K562 (cell line): ENCODE measurements at regions not wholly inside any gene's neighbourhood (a gene's known extent, or its start where the extent isn't known, plus 50 kb on each side); places are given as distances from the start of the nearest gene placed in this dataset.

ENCODE experiments used
- ATAC-seq: fragments of 200-7000 bp; cut with Tn5 transposase; 3 replicates; pipeline ENCODE4 v1.9.1; 2020; ENCODE audit warnings: moderate library complexity
- BruUV-seq: library from RNA; stranded (reverse); fragments of 400-500 nt; replicated peaks from 2 replicates; lab custom pipeline; 2021; lab: Mats Ljungman, UMichigan
- CTCF ChIA-PET: fragments of 300-600 bp; formaldehyde crosslinking; extraction: SDS; loops from one replicate; lab custom pipeline; 2021; ENCODE audit warnings: low intra/inter-chr PET ratio; lab: Yijun Ruan, JAX
- POLR2A ChIA-PET: fragments of 300-600, 350-650 bp; sonication (Branson Sonifier 250); formaldehyde crosslinking; extraction: SDS; loops from one replicate; lab custom pipeline; 2021; ENCODE audit warnings: antibody characterized with exemption, inconsistent platforms; lab: Yijun Ruan, JAX
- DNase-seq, 4 experiments: peaks; one replicate each; pipeline versions ENCODE4 v3.0.0 to v3.0.0-alpha.2; 2011 to 2018; ENCODE audit warnings: low spot score in 3 of 4, mixed read lengths in 3 of 4; ENCODE audit errors: extremely low read depth in 1 of 4
- FAIRE-seq: peaks from 2 replicates; lab custom pipeline; 2011; peaks lifted over from hg19 to GRCh38; lab: Jason Lieb, UNC
- H2AFZ ChIP-seq: 2 replicates; pipeline ENCODE4 v1.6.0; 2011; ENCODE audit warnings: low read depth, low read length, control low read depth, inconsistent platforms
- H3K27ac ChIP-seq: fragments of 200-600 bp; 3 replicates; pipeline ENCODE4 v1.8.0; 2011; ENCODE audit warnings: low read depth, mild to moderate bottlenecking, control low read depth, inconsistent platforms, low read length, moderate library complexity, mixed read lengths; ENCODE audit errors: extremely low read depth
- H3K27me3 ChIP-seq, 2 experiments: fragments of 300-600 bp in 1 of 2; 2 replicates in 1 of 2; 3 replicates in 1 of 2; pipeline versions ENCODE4 v1.6.0 to v1.8.0; 2011; ENCODE audit warnings: inconsistent platforms in 2 of 2, low read length in 2 of 2, mild to moderate bottlenecking in 1 of 2, mixed read lengths in 1 of 2, moderate library complexity in 1 of 2; ENCODE audit not compliant: control insufficient read depth in 2 of 2, insufficient read depth in 2 of 2
- H3K36me3 ChIP-seq: fragments of 300-600 bp; 3 replicates; pipeline ENCODE4 v1.8.0; 2011; ENCODE audit warnings: mild to moderate bottlenecking, low read length, inconsistent platforms; ENCODE audit not compliant: control insufficient read depth, insufficient read depth
- H3K4me1 ChIP-seq, 2 experiments: fragments of 200-600 bp in 1 of 2; replicated peaks in 1 of 2; 2 replicates in 1 of 2; 3 replicates in 1 of 2; pipeline versions ENCODE4 v1.5.1 to v1.8.0; 2011; ENCODE audit warnings: inconsistent platforms in 2 of 2, low read length in 2 of 2, mild to moderate bottlenecking in 1 of 2, mixed read lengths in 1 of 2, moderate library complexity in 1 of 2; ENCODE audit not compliant: control insufficient read depth in 2 of 2, insufficient read depth in 2 of 2
- H3K4me2 ChIP-seq: 2 replicates; pipeline ENCODE4 v1.6.1; 2011; ENCODE audit warnings: low read length, control low read depth, inconsistent platforms, mixed read lengths; ENCODE audit not compliant: insufficient read depth
- H3K4me3 ChIP-seq: fragments of 200-600 bp; sonication (generic), shearing (Covaris generic); 2 replicates; pipeline ENCODE4 v1.5.1; 2016; ENCODE audit warnings: control low read depth, inconsistent platforms
- H3K79me2 ChIP-seq: fragments of 200-600 bp; 3 replicates; pipeline ENCODE4 v1.8.0; 2011; ENCODE audit warnings: low read length, inconsistent platforms; ENCODE audit not compliant: control insufficient read depth, insufficient read depth
- H3K9ac ChIP-seq, 2 experiments: 2 replicates each; pipeline versions ENCODE4 v1.6.0 to v1.6.1; 2011; ENCODE audit warnings: low read depth in 2 of 2, low read length in 2 of 2, control low read depth in 1 of 2, inconsistent platforms in 1 of 2, mild to moderate bottlenecking in 1 of 2, mixed read lengths in 1 of 2; ENCODE audit not compliant: insufficient read depth in 1 of 2
- H3K9me1 ChIP-seq: one replicate; pipeline ENCODE4 v1.6.0; 2011; ENCODE audit warnings: inconsistent platforms, mild to moderate bottlenecking, low read length, moderate library complexity; ENCODE audit not compliant: control insufficient read depth, insufficient read depth
- H3K9me3 ChIP-seq: replicated peaks from 2 replicates; pipeline ENCODE4 v1.5.1; 2011; ENCODE audit warnings: low read depth, low read length, inconsistent platforms; ENCODE audit not compliant: control insufficient read depth, insufficient read depth
- H4K20me1 ChIP-seq: replicated peaks from 2 replicates; pipeline ENCODE4 v1.6.1; 2011; ENCODE audit warnings: low read length, inconsistent platforms, mixed read lengths; ENCODE audit not compliant: control insufficient read depth, insufficient read depth
- FOXO4 ChIP-seq: fragments of 450-650 bp; formaldehyde crosslinking; IDR thresholded peaks from 2 replicates; pipeline ENCODE4 v1.4.0; 2020; ENCODE audit warnings: mild to moderate bottlenecking, moderate library complexity
- ZNF175 ChIP-seq: fragments of 200-800 bp; sonication (Bioruptor generic); IDR thresholded peaks from 2 replicates; pipeline ENCODE4 v1.6.1; 2016; ENCODE audit warnings: low read depth, mild to moderate bottlenecking, missing genetic modification characterization, missing compliant biosample characterization
- WGBS: fragments of 100-300 bp; shearing (Covaris generic); methylation state at CpG from one replicate; pipeline ENCODE4 v1.1.6; 2016; ENCODE audit warnings: low coverage, mixed read lengths; ENCODE audit not compliant: insufficient coverage; ENCODE audit errors: missing lambda C conversion rate; 5-methylcytosine and 5-hydroxymethylcytosine counted together
- in situ Hi-C: fragments of 300-500 bp; cut with MboI; formaldehyde crosslinking; loops from 4 replicates; pipeline ENCODE4 v1.15.0; 2018; ENCODE audit warnings: inconsistent platforms, mixed read lengths
- intact Hi-C: fragments of 100-400 bp; cut with micrococcal nuclease; formaldehyde crosslinking; loops from 2 replicates; pipeline ENCODE4 v1.14.2; 2022

GRCh38 chr5:135645336-135646180 lies 66.8 kb upstream of the CXCL14 start:
- H3K27me3 ChIP-seq: peaks cover 0 to 34% of the 10 kb centered on the region in 2 experiments; a peak in 3 of 5 replicates
- WGBS: 7% methylated on average over 8 of the region's 8 CpGs
- no peak for TF ChIP-seq ZNF175 (CRISPR knock-in tag)
- TF ChIP-seq FOXO4 (CRISPR knock-in tag): no peak

More at GRCh38 chr5:135645336-135646180, 66.8 kb upstream of the CXCL14 start:
- no peaks in the 10 kb centered on the region for H3K4me1 ChIP-seq
- intact Hi-C loops (no loop called here), in situ Hi-C loops (no loop called here)
- no peak overlapping the region for H2AFZ ChIP-seq
- no peaks in the 10 kb centered on the region for H4K20me1 ChIP-seq
- no peak overlapping the region for H3K4me3 ChIP-seq
- no peak overlapping the region for H3K27ac ChIP-seq
- no peaks in the 10 kb centered on the region for H3K9me3 ChIP-seq
- no peaks in the 10 kb centered on the region for H3K79me2 ChIP-seq
- H3K9ac ChIP-seq: no peak overlapping the region
- no peak overlapping the region for H3K4me2 ChIP-seq
- no peaks in the 10 kb centered on the region for H3K36me3 ChIP-seq
- no peak for DNase-seq
- CTCF ChIA-PET: no interaction called here
- ATAC-seq: no peak
- BruUV-seq: no TSS peak
- POLR2A ChIA-PET: interaction anchor here (1.3 kb wide), 1 partner anchor 12 kb away, joined by 3 read pairs; no protein-coding TSS in a partner anchor
- no peak for FAIRE-seq
- H3K9me1 ChIP-seq: no peaks in the 10 kb centered on the region
